Motor neuron (in vitro differentiated cells): ENCODE measurements at regions not wholly inside any gene's neighbourhood (a gene's known extent, or its start where the extent isn't known, plus 50 kb on each side); places are given as distances from the start of the nearest gene placed in this dataset.
"Not testable (repeated sequence)": the region's sequence is repeated elsewhere in the genome, so short reads cannot be mapped to it uniquely, and the experiment has no call there.

Experiments
- ATAC-seq, 8 experiments: fragments of 200-7000 bp; cut with Tn5 transposase; replicated peaks in 6 of 8; 2 replicates each; pipeline ENCODE4 v1.8.0; 2021; ENCODE audit warnings: mild to moderate bottlenecking in 8 of 8, moderate library complexity in 8 of 8
- H3K27ac ChIP-seq, 2 donors: fragments of 250-450 bp; sonication (Bioruptor Pico); 2 replicates each; pipeline ENCODE4 v1.9.0; 2021; ENCODE audit warnings: antibody characterized with exemption in 2 of 2, mild to moderate bottlenecking in 2 of 2, moderate library complexity in 1 of 2
- H3K4me1 ChIP-seq, 2 donors: fragments of 250-450 bp; sonication (Bioruptor Pico); replicated peaks in 1 of 2; 2 replicates each; pipeline ENCODE4 v1.6.1; 2021; ENCODE audit warnings: antibody characterized with exemption in 2 of 2, mild to moderate bottlenecking in 2 of 2, moderate library complexity in 1 of 2
- H3K4me3 ChIP-seq, 5 donors: fragments of 250-450 bp; sonication (Bioruptor Pico); 2 replicates each; pipeline ENCODE4 v1.9.0; 2021; ENCODE audit warnings: antibody characterized with exemption in 5 of 5, mild to moderate bottlenecking in 5 of 5, moderate library complexity in 4 of 5
- WGBS, 10 experiments: fragments of 450-650 bp; shearing (Covaris generic); methylation state at CpG; one replicate each; pipeline ENCODE4 v1.0.0; 2022; 5-methylcytosine and 5-hydroxymethylcytosine counted together
- in situ Hi-C, 9 experiments: fragments of 400-800 bp; cut with MboI; loops; one replicate each; pipeline ENCODE4 v1.15.0; 2021; ENCODE audit warnings: low sequenced_read_pairs in 9 of 9, low pct_unique_long_range_greater_than_20kb in 2 of 9; ENCODE audit not compliant: unreplicated experiment in 9 of 9

DNA sequence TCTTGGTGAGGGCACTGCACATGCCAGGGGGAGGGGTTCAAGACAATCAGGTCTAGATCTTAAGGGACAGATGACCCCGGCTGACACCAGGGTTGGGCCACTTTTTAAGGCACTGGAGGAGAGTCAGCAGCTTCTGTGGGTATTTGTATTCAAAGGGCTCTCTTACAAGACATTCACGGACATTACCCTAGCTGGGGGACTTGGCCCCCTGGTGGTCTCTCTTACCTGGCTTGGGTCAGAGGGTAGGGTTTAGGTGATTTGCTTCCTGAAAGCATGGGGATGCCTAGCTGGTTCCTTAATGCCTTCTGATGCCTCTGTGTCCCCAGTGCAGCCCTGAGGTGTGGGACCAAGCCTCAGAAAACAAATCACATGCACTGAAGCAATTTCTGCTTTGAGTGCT, 354.7 kb downstream of the CDC5L start:
- WGBS, 10 experiments = 77 to 100% (median 100%) methylated on average over 1 to 2 of the region's 2 CpGs; no CpG with 5 or more reads in 5 of the 10 experiments
- peaks cover 12 to 27% of the 10 kb centered on the region in 2 donors for H3K4me1 ChIP-seq
- in situ Hi-C loops = no loop called here
- H3K4me3 ChIP-seq = no peak overlapping the region
- no peak for ATAC-seq
- H3K27ac ChIP-seq = no peak overlapping the region

DNA sequence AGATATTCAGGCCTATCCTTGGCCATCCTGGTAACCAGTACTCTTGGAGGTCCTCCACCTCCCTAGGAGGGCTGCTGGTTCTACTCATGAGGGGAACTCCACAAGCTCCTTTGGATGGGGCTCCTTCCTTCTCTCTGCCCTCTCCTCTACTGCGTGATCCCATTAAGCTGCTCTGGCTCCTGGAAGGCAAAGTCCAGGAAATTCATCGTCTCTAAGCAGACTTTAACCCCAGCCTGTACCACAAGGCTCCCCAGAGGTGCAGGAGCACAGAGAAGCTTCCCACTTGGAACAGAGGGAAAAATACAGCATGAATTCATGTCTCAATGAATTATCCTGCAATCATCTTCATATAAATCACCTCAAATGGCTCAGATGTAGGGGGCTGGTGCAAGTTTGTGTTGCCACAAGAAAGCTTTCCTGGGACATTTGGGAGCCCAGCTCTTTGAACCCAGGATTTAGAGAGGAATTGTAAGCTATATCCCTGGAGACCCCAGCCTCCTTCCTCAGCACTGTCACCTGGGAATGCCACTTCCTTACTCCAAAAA, 355.4 kb downstream of the CDC5L start:
- in situ Hi-C loops = no loop called here
- Histone ChIP-seq H3K4me3 (no peak overlapping the region), H3K4me1 (peaks cover 12 to 20% of the 10 kb centered on the region in 2 donors), H3K27ac (no peak overlapping the region)
- 67 to 100% (median 95%) methylated on average over 1 to 2 of the region's 2 CpGs; no CpG with 5 or more reads in 6 of the 10 experiments for WGBS, 10 experiments
- ATAC-seq = no peak

DNA sequence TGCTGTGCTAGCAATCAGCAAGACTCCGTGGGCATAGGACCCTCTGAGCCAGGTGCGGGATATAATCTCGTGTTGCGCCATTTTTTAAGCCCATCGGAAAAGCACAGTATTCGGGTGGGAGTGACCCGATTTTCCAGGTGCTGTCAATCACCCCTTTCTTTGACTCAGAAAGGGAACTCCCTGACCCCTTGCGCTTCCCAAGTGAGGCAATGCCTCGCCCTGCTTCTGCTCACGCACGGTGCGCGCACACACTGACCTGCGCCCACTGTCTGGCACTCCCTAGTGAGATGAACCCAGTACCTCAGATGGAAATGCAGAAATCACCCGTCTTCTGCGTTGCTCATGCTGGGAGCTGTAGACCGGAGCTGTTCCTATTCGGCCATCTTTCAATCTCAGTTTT, 372.6 kb downstream of the CDC5L start:
- H3K4me1 ChIP-seq, H3K27ac ChIP-seq, H3K4me3 ChIP-seq, in situ Hi-C loops, ATAC-seq: not testable (repeated sequence)
- WGBS, 10 experiments = 58 to 100% (median 91%) methylated on average over 3 to 10 of the region's 18 CpGs; no CpG with 5 or more reads in 5 of the 10 experiments

DNA sequence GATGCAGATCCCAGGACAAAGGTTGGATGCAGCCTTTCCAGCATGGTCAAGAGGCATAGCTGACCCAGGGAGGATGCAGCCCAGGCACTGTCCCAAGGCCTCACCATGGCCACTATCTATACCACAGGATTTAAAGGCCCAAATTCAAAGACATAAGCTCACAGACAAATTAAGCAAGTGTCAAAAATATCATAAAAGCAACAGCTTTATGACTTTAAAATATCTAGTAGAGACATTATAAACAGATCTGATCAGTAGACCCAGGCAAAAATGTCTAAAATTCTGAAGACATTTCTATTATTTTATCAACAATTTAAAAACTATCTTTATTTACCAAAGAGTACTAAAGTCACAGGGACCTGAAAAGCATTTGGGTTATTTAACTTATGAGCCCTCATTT, 373.5 kb downstream of the CDC5L start:
- Histone ChIP-seq H3K4me1 (no peaks in the 10 kb centered on the region), H3K4me3 (no peak overlapping the region), H3K27ac (no peak overlapping the region)
- ATAC-seq = no peak
- in situ Hi-C loops = no loop called here

DNA sequence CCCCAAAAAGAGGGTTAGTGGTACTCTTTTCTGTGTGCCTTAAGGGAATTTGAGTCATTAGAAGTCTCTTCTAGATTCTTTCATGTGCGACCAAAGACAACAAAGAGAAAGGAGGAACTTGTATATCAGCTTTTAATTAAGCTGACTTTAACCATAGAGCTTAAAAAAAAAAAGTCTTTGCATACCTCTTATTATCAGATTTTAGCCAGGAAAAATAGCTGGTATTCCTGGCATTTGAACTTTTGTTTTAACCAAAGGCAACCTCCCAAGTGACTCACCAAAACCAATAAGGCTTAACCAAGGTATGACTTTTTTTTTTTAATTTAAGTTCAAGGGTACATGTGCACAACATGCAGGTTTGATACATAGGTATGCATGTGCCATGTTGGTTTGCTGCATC, 375.0 kb downstream of the CDC5L start:
- in situ Hi-C loops = no loop called here
- ATAC-seq = no peak
- Histone ChIP-seq H3K4me3 (no peak overlapping the region), H3K4me1 (no peaks in the 10 kb centered on the region), H3K27ac (no peak overlapping the region)
- WGBS, 10 experiments = 0 to 88% (median 75%) methylated on average over 1 of the region's 1 CpG; no CpG with 5 or more reads in 3 of the 10 experiments

DNA sequence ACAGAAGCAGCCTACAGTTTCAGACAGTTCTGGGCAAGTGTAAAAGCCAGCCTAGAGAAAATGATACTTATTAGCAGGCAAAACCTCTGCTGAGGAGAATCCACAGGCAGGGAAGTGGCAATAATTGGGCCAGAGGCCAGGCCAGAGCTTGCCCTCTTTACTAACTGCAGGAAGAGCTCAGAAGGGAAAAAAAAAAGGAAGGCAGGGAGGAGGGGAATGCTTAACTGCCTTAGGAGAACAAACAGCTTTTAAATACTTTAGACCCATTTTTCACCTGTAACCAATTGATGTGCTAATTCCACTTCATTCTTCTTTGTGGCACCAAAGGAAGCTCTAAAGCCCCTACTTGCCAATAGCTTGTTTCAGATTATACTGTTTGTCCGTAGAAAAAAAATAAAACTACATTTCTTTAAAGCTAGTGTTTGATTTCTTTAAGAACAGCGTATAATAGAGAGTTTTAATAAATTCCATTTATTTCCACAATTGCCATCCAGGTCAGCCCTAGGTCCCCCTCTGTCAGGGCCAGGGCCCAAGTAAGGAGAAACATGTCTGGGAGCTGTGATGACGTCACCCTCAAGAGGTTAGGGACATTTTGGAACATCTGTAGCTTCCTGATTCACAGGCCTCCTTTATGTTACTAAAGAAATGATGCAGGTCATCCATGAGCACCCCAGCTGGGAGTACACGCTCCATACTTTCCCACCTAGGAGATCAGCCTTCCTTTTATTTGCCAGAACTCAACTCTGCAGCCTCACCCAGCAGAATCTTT, 384.3 kb downstream of the CDC5L start:
- in situ Hi-C loops = no loop called here
- no peak overlapping the region for H3K27ac ChIP-seq
- 24 to 100% (median 69%) methylated on average over 1 to 4 of the region's 4 CpGs; no CpG with 5 or more reads in 1 of the 10 experiments for WGBS, 10 experiments
- peak in 1 of 8 experiments; percentile 19 for ATAC-seq
- peaks cover 6 to 8% of the 10 kb centered on the region in 2 donors for H3K4me1 ChIP-seq
- H3K4me3 ChIP-seq = no peak overlapping the region

DNA sequence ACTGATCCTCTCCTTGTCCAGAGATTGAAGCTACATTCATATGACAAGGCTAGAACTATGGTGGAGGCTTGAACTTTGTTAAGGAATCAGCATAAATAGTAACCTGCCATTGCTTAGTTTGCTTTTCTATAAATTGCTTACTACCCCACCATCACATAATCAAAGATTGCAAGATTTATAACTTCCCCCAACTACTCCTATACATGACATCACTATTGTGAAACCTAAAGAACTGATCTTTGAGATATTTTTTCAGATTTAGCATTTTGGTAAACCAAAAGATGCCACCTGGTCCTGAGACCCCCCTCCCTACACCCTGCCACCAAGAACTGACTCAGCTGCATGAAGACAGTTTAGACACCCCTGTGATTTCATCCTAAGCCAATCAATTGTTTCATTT, 385.3 kb downstream of the CDC5L start:
- no peak overlapping the region for H3K4me3 ChIP-seq
- no peak overlapping the region for H3K27ac ChIP-seq
- no peak for ATAC-seq
- in situ Hi-C loops = no loop called here
- H3K4me1 ChIP-seq = peaks cover 6 to 8% of the 10 kb centered on the region in 2 donors

DNA sequence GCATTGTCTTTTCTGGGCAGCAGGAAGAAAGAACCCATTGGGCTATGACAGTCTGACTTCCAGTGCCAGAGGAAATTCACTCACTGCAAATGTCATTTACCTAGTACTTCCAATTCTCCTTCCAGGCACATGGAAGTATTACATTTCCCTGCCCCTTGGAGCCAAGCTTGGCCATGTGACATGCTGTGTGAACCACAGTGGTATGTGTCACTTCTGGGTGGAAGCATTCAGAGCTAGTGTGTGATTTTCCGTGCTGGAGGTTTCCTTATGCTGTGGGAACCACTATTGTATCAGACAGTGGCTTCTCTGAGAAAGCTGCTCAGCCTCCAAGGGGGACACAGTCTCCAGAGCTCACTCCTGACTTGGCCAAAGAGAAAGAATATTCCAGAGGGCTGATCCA, 387.6 kb downstream of the CDC5L start:
- in situ Hi-C loops = no loop called here
- Histone ChIP-seq H3K4me1 (peaks cover 6 to 8% of the 10 kb centered on the region in 2 donors), H3K4me3 (no peak overlapping the region), H3K27ac (no peak overlapping the region)
- 20 to 100% (median 78%) methylated on average over 1 of the region's 1 CpG; no CpG with 5 or more reads in 6 of the 10 experiments for WGBS, 10 experiments
- ATAC-seq = peak in 1 of 8 experiments; percentile 61

DNA sequence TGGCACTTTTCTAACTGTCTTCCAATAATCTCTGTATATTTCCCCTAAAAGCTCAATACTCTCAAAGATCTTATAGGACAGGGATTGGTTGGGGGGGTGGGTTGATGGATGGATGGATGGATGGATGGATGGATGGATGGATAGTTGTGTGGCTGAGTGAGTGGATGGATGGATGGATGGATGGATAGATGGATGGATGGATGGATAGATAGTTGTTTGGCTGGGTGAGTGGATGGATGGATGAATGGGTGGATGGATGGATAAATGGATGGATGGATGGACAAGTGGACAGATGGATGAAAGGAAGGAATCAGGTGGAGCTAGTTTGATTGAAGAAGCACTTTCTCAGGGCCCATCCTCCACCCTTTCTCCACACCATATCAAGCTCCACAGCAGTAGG, 388.8 kb downstream of the CDC5L start:
- in situ Hi-C loops = no loop called here
- H3K4me3 ChIP-seq = no peak overlapping the region
- no peak overlapping the region for H3K27ac ChIP-seq
- peaks cover 6 to 8% of the 10 kb centered on the region in 2 donors for H3K4me1 ChIP-seq
- no peak for ATAC-seq

DNA sequence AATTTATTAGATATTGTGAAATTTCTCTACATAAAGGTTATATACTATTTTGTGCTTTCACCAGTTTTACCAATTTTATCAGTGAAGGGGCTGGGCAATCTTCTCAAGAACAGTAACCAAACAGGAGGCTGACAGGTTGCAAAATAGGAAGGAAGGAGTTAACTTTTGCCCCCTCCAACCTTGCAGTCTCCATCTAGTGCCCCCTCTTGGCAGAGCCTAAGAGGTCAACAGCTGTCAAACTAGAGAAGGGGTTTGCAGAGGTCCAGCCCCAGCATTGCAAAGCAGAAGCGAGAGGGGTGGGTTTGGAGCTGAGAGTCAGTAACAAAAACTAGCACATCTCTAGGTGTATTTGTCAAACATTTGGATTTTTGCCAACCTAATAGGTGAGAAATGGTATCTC, 391.0 kb downstream of the CDC5L start:
- 60 to 100% (median 100%) methylated on average over 1 of the region's 1 CpG; no CpG with 5 or more reads in 3 of the 10 experiments for WGBS, 10 experiments
- Histone ChIP-seq H3K4me3 (no peak overlapping the region), H3K4me1 (no peaks in the 10 kb centered on the region), H3K27ac (no peak overlapping the region)
- ATAC-seq = no peak
- in situ Hi-C loops = no loop called here
